IMR-90 (cell line): ENCODE measurements at regions not wholly inside any gene's neighbourhood (a gene's known extent, or its start where the extent isn't known, plus 50 kb on each side); places are given as distances from the start of the nearest gene placed in this dataset.

Source experiments
- ATAC-seq: fragments of 200-7000 bp; cut with Tn5 transposase; 2 replicates; pipeline ENCODE4 v1.9.1; 2020; ENCODE audit warnings: low read depth, mild to moderate bottlenecking, moderate library complexity
- BruUV-seq: library from RNA; stranded (reverse); fragments of 400-500 nt; replicated peaks from 2 replicates; lab custom pipeline; 2021; lab: Mats Ljungman, UMichigan
- CTCF ChIA-PET: fragments of 300-600 bp; formaldehyde crosslinking; extraction: SDS; loops from one replicate; lab custom pipeline; 2021; ENCODE audit warnings: antibody characterized with exemption; lab: Yijun Ruan, JAX
- POLR2A ChIA-PET: fragments of 300-600 bp; sonication (Branson Sonifier 250); formaldehyde crosslinking; loops from one replicate; lab custom pipeline; 2022; ENCODE audit warnings: antibody characterized with exemption; ENCODE audit not compliant: unreplicated experiment; lab: Charles Lee
- DNase-seq: peaks from one replicate; pipeline ENCODE4 v3.0.0; 2013
- H2AFZ ChIP-seq: replicated peaks from 2 replicates; pipeline ENCODE3; 2013; ENCODE audit warnings: low read length, mild to moderate bottlenecking; ENCODE audit not compliant: poor library complexity
- H2AK5ac ChIP-seq: 2 replicates; pipeline ENCODE4 v1.6.1; 2013; ENCODE audit warnings: low read depth, low read length, inconsistent platforms
- H2AK9ac ChIP-seq: replicated peaks from 2 replicates; pipeline ENCODE3; 2013; ENCODE audit warnings: mild to moderate bottlenecking, low read depth, low read length, moderate library complexity; ENCODE audit not compliant: poor library complexity
- H2BK120ac ChIP-seq: 2 replicates; pipeline ENCODE4 v1.6.1; 2013; ENCODE audit warnings: low read depth, low read length, inconsistent platforms
- H2BK15ac ChIP-seq: 3 replicates; pipeline ENCODE4 v1.6.1; 2013; ENCODE audit warnings: low read depth, low read length, inconsistent platforms
- H2BK20ac ChIP-seq: 2 replicates; pipeline ENCODE4 v1.6.1; 2013; ENCODE audit warnings: low read depth, mild to moderate bottlenecking, inconsistent platforms, low read length, moderate library complexity
- H2BK5ac ChIP-seq: 2 replicates; pipeline ENCODE4 v1.6.1; 2013; ENCODE audit warnings: mild to moderate bottlenecking, low read depth, low read length, inconsistent platforms; ENCODE audit not compliant: poor library complexity, severe bottlenecking
- H3K14ac ChIP-seq: replicated peaks from 2 replicates; pipeline ENCODE4 v1.6.1; 2013; ENCODE audit warnings: low read depth, low read length, inconsistent platforms
- H3K18ac ChIP-seq: 2 replicates; pipeline ENCODE4 v1.6.1; 2013; ENCODE audit warnings: low read depth, low read length, control low read depth
- H3K23ac ChIP-seq: 2 replicates; pipeline ENCODE4 v1.6.1; 2013; ENCODE audit warnings: low read depth, low read length, inconsistent platforms
- H3K27ac ChIP-seq: 2 replicates; pipeline ENCODE4 v1.5.1; 2013; ENCODE audit warnings: mild to moderate bottlenecking, control low read depth, low read length; ENCODE audit not compliant: insufficient read depth
- H3K27me3 ChIP-seq: 2 replicates; pipeline ENCODE4 v1.6.1; 2013; ENCODE audit warnings: low read length; ENCODE audit not compliant: control insufficient read depth, insufficient read depth
- H3K36me3 ChIP-seq: 2 replicates; pipeline ENCODE4 v1.6.1; 2013; ENCODE audit warnings: low read length, mixed read lengths; ENCODE audit not compliant: control insufficient read depth, insufficient read depth
- H3K4ac ChIP-seq: 2 replicates; pipeline ENCODE4 v1.6.1; 2013; ENCODE audit warnings: low read depth, low read length, inconsistent platforms
- H3K4me1 ChIP-seq: 2 replicates; pipeline ENCODE4 v1.6.1; 2013; ENCODE audit warnings: low read length, mixed read lengths; ENCODE audit not compliant: control insufficient read depth, insufficient read depth
- H3K4me2 ChIP-seq: 2 replicates; pipeline ENCODE4 v1.6.1; 2013; ENCODE audit warnings: low read depth, mild to moderate bottlenecking, control low read depth, low read length, moderate library complexity
- H3K4me3 ChIP-seq: 2 replicates; pipeline ENCODE4 v1.5.1; 2013; ENCODE audit warnings: low read depth, mild to moderate bottlenecking, control low read depth, low read length, moderate library complexity; ENCODE audit not compliant: insufficient read depth
- H3K56ac ChIP-seq: 2 replicates; pipeline ENCODE4 v1.6.1; 2013; ENCODE audit warnings: low read length, inconsistent platforms; ENCODE audit not compliant: insufficient read depth; ENCODE audit errors: extremely low read depth
- H3K79me1 ChIP-seq, 2 experiments: 2 replicates each; pipeline ENCODE4 v1.6.1; 2013; ENCODE audit warnings: low read length in 2 of 2, inconsistent platforms in 1 of 2, low read depth in 1 of 2
- H3K9ac ChIP-seq: 2 replicates; pipeline ENCODE4 v1.6.1; 2013; ENCODE audit warnings: low read depth, low read length, control low read depth
- H3K9me1 ChIP-seq: 2 replicates; pipeline ENCODE4 v1.6.1; 2013; ENCODE audit warnings: low read length, inconsistent platforms; ENCODE audit not compliant: insufficient read depth
- H3K9me3 ChIP-seq: 2 replicates; pipeline ENCODE4 v1.6.1; 2013; ENCODE audit warnings: low read length; ENCODE audit not compliant: control insufficient read depth, insufficient read depth
- H4K20me1 ChIP-seq: 2 replicates; pipeline ENCODE4 v1.6.1; 2013; ENCODE audit warnings: low read length, inconsistent platforms; ENCODE audit not compliant: insufficient read depth
- H4K5ac ChIP-seq: 2 replicates; pipeline ENCODE4 v1.6.1; 2013; ENCODE audit warnings: mild to moderate bottlenecking, low read depth, low read length, control low read depth
- H4K8ac ChIP-seq, 2 experiments: 2 replicates each; pipeline ENCODE4 v1.6.1; 2013; ENCODE audit warnings: low read depth in 2 of 2, low read length in 2 of 2, control low read depth in 1 of 2, inconsistent platforms in 1 of 2
- H4K91ac ChIP-seq: 2 replicates; pipeline ENCODE4 v1.6.1; 2013; ENCODE audit warnings: low read depth, low read length, inconsistent platforms; ENCODE audit not compliant: insufficient read depth
- BHLHE40 ChIP-seq: fragments of 150-350 bp; IDR thresholded peaks from 2 replicates; pipeline ENCODE4 v1.6.1; 2016; ENCODE audit warnings: mild to moderate bottlenecking, low read depth, low read length
- CEBPB ChIP-seq: IDR thresholded peaks from 2 replicates; pipeline ENCODE4 v1.6.1; 2012; ENCODE audit warnings: low read depth, low read length, improper control_type of control experiment
- FOS ChIP-seq: fragments of 150-350 bp; IDR thresholded peaks from 2 replicates; pipeline ENCODE4 v1.6.1; 2016; ENCODE audit warnings: low read depth, low read length
- MAFK ChIP-seq: IDR thresholded peaks from 2 replicates; pipeline ENCODE4 v1.6.1; 2012; ENCODE audit warnings: low read depth, low read length, improper control_type of control experiment
- NFE2L2 ChIP-seq: fragments of 150-350 bp; IDR thresholded peaks from 2 replicates; pipeline ENCODE4 v1.6.1; 2016; ENCODE audit warnings: low read depth, mild to moderate bottlenecking, low read length
- POLR2A ChIP-seq: IDR thresholded peaks from 2 replicates; pipeline ENCODE4 v1.6.1; 2012; ENCODE audit warnings: mild to moderate bottlenecking, low read depth, low read length
- RCOR1 ChIP-seq: IDR thresholded peaks from 2 replicates; pipeline ENCODE4 v1.6.1; 2012; ENCODE audit warnings: mild to moderate bottlenecking, low read length, improper control_type of control experiment; ENCODE audit not compliant: insufficient replicate concordance
- WGBS, 2 experiments: methylation state at CpG; one replicate each; pipeline versions ENCODE4 v1.1.5 to v1.1.7; 2013; ENCODE audit warnings: missing lambda C conversion rate in 2 of 2; ENCODE audit not compliant: insufficient read length in 1 of 2; ENCODE audit errors: extremely low coverage in 2 of 2; 5-methylcytosine and 5-hydroxymethylcytosine counted together
- dilution Hi-C: fragments of 300-500 bp; cut with HindIII; formaldehyde crosslinking; loops from one replicate; pipeline ENCODE4 v1.14.3; 2018; ENCODE audit warnings: low sequenced_read_pairs; ENCODE audit not compliant: unreplicated experiment
- in situ Hi-C: fragments of 300-500 bp; cut with MboI; formaldehyde crosslinking; loops from 3 replicates; pipeline ENCODE4 v1.14.3; 2019; ENCODE audit warnings: low sequenced_read_pairs, inconsistent platforms, mixed read lengths
- intact Hi-C: fragments of 100-400 bp; cut with micrococcal nuclease; formaldehyde crosslinking; loops from 2 replicates; pipeline ENCODE4 v1.10.0; 2022
- TF ChIP-seq, protein P1 (sequence below): conservative IDR thresholded peaks from 2 replicates; pipeline ENCODE4 v1.5.1; 2012; ENCODE audit warnings: mild to moderate bottlenecking, low read depth, low read length, improper control_type of control experiment
- TF ChIP-seq, protein P2 (sequence below): fragments of 150-350 bp; IDR thresholded peaks from 2 replicates; pipeline ENCODE4 v1.6.1; 2017; ENCODE audit warnings: mild to moderate bottlenecking, antibody characterized with exemption, low read length, low read depth
- TF ChIP-seq, protein P3 (sequence below): fragments of 150-350 bp; IDR thresholded peaks from 2 replicates; pipeline ENCODE4 v1.6.1; 2016; ENCODE audit warnings: low read depth, mild to moderate bottlenecking, low read length, moderate library complexity, borderline replicate concordance

DNA sequence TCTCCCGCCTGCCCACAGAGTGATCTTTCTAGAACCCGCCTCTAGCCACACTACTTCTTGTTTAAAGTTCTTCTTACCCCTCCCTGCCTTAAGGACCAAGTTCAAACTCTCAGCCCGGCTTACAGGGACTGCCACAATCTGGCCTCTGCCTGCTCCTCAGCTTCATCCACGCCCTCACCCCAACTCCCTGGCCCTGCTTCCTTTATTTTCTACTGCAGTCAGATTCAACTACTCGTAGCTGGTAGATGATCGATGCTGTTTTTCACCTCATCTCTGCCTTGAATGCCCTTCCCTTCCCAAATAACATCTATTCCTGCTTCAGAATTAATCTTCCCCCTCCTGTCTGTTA, 508.5 kb downstream of the RPS24 start (continued):
- TF ChIP-seq, protein P1, sequence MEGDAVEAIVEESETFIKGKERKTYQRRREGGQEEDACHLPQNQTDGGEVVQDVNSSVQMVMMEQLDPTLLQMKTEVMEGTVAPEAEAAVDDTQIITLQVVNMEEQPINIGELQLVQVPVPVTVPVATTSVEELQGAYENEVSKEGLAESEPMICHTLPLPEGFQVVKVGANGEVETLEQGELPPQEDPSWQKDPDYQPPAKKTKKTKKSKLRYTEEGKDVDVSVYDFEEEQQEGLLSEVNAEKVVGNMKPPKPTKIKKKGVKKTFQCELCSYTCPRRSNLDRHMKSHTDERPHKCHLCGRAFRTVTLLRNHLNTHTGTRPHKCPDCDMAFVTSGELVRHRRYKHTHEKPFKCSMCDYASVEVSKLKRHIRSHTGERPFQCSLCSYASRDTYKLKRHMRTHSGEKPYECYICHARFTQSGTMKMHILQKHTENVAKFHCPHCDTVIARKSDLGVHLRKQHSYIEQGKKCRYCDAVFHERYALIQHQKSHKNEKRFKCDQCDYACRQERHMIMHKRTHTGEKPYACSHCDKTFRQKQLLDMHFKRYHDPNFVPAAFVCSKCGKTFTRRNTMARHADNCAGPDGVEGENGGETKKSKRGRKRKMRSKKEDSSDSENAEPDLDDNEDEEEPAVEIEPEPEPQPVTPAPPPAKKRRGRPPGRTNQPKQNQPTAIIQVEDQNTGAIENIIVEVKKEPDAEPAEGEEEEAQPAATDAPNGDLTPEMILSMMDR: no peak

DNA sequence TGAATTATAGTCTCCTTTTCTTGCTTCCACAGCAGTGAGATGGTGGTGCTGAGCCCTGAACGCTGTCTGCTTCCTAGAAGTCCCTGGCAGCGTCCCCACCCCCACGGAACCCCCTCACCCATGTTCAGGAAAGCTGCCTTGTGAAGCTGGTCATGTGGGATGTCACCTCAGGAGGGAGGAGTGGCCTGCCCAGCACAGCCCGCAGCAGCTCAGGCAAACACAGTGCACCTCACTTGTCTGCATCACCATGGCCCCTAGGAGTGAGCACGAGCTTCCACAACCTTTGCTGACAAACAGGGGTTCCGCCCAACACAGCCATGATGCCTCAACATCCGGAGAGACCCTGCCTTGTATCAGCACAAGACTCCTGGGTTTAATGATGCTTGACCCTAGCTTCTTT, 508.9 kb downstream of the RPS24 start:
- CTCF ChIA-PET: interaction anchor here (0.7 kb wide), 1 partner anchor 495 kb away, joined by 3 read pairs; no protein-coding TSS in a partner anchor
- H3K18ac ChIP-seq: peak overlapping the region; percentile 43
- peak overlapping the region; percentile 62 for H4K5ac ChIP-seq
- H3K4me3 ChIP-seq: no peak overlapping the region
- H2AFZ ChIP-seq: peak overlapping the region; percentile 86
- no TSS peak for BruUV-seq
- H3K9ac ChIP-seq: peak overlapping the region; percentile 36; the same call in 1 of the 2 replicates
- H3K4me1 ChIP-seq: peaks cover 36% of the 10 kb centered on the region
- H3K27ac ChIP-seq: peak overlapping the region; percentile 74; the same call in 1 of the 2 replicates
- H3K9me1 ChIP-seq: peaks cover 25% of the 10 kb centered on the region
- dilution Hi-C loops (no loop called here), in situ Hi-C loops (no loop called here), intact Hi-C loops (loop anchor here (1.0 kb wide), 1 partner anchor 239 kb away; no protein-coding TSS in a partner anchor)
- no peaks in the 10 kb centered on the region for H3K9me3 ChIP-seq
- H4K91ac ChIP-seq: peak overlapping the region; percentile 80
- H3K56ac ChIP-seq: no peak overlapping the region; the same call in 1 of the 2 replicates
- no peaks in the 10 kb centered on the region for H3K79me1 ChIP-seq
- H4K8ac ChIP-seq: peak overlapping the region; percentile 74 to 79
- H3K4ac ChIP-seq: peak overlapping the region; percentile 84
- H3K27me3 ChIP-seq: peaks cover 3% of the 10 kb centered on the region; the same call in 1 of the 2 replicates
- H2BK5ac ChIP-seq: peak overlapping the region; percentile 30
- H4K20me1 ChIP-seq: no peaks in the 10 kb centered on the region; the same call in 1 of the 2 replicates
- H2AK9ac ChIP-seq: peak overlapping the region; percentile 74
- peak overlapping the region; percentile 95 for H2BK120ac ChIP-seq
- peak overlapping the region; percentile 87 for H3K14ac ChIP-seq
- no peak overlapping the region; the same call in 1 of the 2 replicates for H3K4me2 ChIP-seq
- H3K36me3 ChIP-seq: no peaks in the 10 kb centered on the region
- peak overlapping the region; percentile 85 for H3K23ac ChIP-seq
- H2BK20ac ChIP-seq: peak overlapping the region; percentile 75
- H2AK5ac ChIP-seq: peak overlapping the region; percentile 96
- H2BK15ac ChIP-seq: peak overlapping the region; percentile 77; the same call in 2 of the 3 replicates
- POLR2A ChIA-PET: no interaction called here
- DNase-seq: no peak
- no peak for ATAC-seq
- 35% methylated on average over 5 of the region's 7 CpGs; no CpG with 5 or more reads in 1 of the 2 experiments for WGBS, 2 experiments
- no peak for TF ChIP-seq RCOR1
- TF ChIP-seq POLR2A: no peak
- TF ChIP-seq, protein P1: no peak
- no peak for TF ChIP-seq CEBPB
- TF ChIP-seq NFE2L2: no peak
- TF ChIP-seq, protein P2, sequence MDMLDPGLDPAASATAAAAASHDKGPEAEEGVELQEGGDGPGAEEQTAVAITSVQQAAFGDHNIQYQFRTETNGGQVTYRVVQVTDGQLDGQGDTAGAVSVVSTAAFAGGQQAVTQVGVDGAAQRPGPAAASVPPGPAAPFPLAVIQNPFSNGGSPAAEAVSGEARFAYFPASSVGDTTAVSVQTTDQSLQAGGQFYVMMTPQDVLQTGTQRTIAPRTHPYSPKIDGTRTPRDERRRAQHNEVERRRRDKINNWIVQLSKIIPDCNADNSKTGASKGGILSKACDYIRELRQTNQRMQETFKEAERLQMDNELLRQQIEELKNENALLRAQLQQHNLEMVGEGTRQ: no peak
- no peak for TF ChIP-seq FOS
- TF ChIP-seq MAFK: no peak
- TF ChIP-seq, protein P3, sequence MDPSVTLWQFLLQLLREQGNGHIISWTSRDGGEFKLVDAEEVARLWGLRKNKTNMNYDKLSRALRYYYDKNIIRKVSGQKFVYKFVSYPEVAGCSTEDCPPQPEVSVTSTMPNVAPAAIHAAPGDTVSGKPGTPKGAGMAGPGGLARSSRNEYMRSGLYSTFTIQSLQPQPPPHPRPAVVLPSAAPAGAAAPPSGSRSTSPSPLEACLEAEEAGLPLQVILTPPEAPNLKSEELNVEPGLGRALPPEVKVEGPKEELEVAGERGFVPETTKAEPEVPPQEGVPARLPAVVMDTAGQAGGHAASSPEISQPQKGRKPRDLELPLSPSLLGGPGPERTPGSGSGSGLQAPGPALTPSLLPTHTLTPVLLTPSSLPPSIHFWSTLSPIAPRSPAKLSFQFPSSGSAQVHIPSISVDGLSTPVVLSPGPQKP: no peak
- TF ChIP-seq BHLHE40: no peak
